NB4 (cell line): ENCODE measurements at regions not wholly inside any gene's neighbourhood (a gene's known extent, or its start where the extent isn't known, plus 50 kb on each side); places are given as distances from the start of the nearest gene placed in this dataset.

ENCODE experiments used
- POLR2A ChIP-seq: IDR thresholded peaks from 2 replicates; pipeline ENCODE4 v1.6.1; 2011; ENCODE audit warnings: mild to moderate bottlenecking; ENCODE audit not compliant: insufficient read length; ENCODE audit errors: extremely low read depth
- TF ChIP-seq, protein P1 (sequence below): IDR thresholded peaks from one replicate; pipeline ENCODE4 v1.5.1; 2012; ENCODE audit warnings: low read depth, low read length

- TF ChIP-seq, protein P1, sequence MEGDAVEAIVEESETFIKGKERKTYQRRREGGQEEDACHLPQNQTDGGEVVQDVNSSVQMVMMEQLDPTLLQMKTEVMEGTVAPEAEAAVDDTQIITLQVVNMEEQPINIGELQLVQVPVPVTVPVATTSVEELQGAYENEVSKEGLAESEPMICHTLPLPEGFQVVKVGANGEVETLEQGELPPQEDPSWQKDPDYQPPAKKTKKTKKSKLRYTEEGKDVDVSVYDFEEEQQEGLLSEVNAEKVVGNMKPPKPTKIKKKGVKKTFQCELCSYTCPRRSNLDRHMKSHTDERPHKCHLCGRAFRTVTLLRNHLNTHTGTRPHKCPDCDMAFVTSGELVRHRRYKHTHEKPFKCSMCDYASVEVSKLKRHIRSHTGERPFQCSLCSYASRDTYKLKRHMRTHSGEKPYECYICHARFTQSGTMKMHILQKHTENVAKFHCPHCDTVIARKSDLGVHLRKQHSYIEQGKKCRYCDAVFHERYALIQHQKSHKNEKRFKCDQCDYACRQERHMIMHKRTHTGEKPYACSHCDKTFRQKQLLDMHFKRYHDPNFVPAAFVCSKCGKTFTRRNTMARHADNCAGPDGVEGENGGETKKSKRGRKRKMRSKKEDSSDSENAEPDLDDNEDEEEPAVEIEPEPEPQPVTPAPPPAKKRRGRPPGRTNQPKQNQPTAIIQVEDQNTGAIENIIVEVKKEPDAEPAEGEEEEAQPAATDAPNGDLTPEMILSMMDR, result no peak
- TF ChIP-seq POLR2A, result no peak
Observed at GRCh38 chr5:43926923-43927322, 323.9 kb downstream of the NNT start.
